ENCODE measurements at regions not wholly inside any gene's neighbourhood (a gene's known extent, or its start where the extent isn't known, plus 50 kb on each side); places are given as distances from the start of the nearest gene placed in this dataset.
A peak's percentile ranks its signal among the peaks of the same experiment; 100 is the strongest.

DNA sequence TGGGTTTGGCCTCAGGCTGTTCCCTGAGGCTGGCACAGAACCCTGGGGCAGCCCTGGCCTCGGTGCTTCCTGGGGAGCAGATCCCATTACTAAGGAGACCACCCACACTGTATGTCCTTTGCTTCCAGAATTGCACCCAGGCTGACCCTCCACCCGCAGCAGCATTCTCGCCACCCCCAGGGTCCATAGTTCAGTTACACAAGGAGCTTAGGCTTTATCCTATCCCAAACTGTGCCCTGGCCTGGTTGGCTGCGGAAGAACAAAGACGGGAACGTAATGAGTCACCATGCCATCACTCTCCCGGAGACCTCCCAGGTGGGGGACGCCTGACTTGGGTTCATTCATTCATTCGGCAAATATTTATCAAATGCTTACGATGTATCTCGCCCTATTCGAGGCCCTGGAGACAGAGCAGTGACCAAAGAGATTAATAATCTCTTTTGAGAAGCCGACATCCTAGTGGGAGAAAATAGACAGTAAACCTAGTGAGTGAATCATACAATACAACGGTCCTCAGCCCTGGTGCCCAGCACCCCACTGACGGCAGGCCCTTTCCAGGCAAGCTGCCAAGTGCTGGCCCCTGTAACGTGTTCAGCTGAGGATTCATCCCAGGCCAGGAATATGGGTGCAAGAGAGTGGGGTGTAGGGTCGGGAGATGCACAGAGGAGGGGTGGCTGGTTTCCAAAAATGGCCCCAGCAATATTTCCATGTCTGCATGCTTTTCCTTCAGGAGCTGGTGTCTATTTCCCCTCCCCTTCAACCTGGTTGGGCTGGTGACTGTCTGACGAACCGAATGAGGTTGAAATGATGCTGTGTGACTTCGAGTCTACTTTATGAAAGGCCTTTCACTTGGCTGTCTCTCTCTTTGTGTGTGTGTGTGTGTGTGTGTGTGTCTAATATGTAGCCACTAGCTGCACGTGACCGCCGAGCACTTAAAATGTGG lies 134.2 kb downstream of the MGAT5B start (continued):
- peak; percentile 93 for TF ChIP-seq HOXB5 (CRISPR knock-in tag; IDR thresholded peaks at IDR 0.05)
- TF ChIP-seq ZFP36 (IDR thresholded peaks at IDR 0.05; ENCODE audit: borderline replicate concordance, partially characterized antibody) = no peak
- TF ChIP-seq, protein P1, sequence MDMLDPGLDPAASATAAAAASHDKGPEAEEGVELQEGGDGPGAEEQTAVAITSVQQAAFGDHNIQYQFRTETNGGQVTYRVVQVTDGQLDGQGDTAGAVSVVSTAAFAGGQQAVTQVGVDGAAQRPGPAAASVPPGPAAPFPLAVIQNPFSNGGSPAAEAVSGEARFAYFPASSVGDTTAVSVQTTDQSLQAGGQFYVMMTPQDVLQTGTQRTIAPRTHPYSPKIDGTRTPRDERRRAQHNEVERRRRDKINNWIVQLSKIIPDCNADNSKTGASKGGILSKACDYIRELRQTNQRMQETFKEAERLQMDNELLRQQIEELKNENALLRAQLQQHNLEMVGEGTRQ (IDR thresholded peaks at IDR 0.05) = peak; percentile 87
- TF ChIP-seq, protein P2, sequence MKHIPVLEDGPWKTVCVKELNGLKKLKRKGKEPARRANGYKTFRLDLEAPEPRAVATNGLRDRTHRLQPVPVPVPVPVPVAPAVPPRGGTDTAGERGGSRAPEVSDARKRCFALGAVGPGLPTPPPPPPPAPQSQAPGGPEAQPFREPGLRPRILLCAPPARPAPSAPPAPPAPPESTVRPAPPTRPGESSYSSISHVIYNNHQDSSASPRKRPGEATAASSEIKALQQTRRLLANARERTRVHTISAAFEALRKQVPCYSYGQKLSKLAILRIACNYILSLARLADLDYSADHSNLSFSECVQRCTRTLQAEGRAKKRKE (CRISPR knock-in tag; IDR thresholded peaks at IDR 0.05; ENCODE audit: low read depth) = no peak
- no peak for TF ChIP-seq POLR2A (IDR thresholded peaks at IDR 0.05; ENCODE audit: low read length)
- TF ChIP-seq, protein P3, sequence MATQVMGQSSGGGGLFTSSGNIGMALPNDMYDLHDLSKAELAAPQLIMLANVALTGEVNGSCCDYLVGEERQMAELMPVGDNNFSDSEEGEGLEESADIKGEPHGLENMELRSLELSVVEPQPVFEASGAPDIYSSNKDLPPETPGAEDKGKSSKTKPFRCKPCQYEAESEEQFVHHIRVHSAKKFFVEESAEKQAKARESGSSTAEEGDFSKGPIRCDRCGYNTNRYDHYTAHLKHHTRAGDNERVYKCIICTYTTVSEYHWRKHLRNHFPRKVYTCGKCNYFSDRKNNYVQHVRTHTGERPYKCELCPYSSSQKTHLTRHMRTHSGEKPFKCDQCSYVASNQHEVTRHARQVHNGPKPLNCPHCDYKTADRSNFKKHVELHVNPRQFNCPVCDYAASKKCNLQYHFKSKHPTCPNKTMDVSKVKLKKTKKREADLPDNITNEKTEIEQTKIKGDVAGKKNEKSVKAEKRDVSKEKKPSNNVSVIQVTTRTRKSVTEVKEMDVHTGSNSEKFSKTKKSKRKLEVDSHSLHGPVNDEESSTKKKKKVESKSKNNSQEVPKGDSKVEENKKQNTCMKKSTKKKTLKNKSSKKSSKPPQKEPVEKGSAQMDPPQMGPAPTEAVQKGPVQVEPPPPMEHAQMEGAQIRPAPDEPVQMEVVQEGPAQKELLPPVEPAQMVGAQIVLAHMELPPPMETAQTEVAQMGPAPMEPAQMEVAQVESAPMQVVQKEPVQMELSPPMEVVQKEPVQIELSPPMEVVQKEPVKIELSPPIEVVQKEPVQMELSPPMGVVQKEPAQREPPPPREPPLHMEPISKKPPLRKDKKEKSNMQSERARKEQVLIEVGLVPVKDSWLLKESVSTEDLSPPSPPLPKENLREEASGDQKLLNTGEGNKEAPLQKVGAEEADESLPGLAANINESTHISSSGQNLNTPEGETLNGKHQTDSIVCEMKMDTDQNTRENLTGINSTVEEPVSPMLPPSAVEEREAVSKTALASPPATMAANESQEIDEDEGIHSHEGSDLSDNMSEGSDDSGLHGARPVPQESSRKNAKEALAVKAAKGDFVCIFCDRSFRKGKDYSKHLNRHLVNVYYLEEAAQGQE (IDR thresholded peaks at IDR 0.05) = no peak
- TF ChIP-seq EP300 (IDR thresholded peaks at IDR 0.05) = peak; percentile 98 to 99
- TF ChIP-seq ZSCAN20 (CRISPR knock-in tag; IDR thresholded peaks at IDR 0.05) = no peak
- TF ChIP-seq, protein P4, sequence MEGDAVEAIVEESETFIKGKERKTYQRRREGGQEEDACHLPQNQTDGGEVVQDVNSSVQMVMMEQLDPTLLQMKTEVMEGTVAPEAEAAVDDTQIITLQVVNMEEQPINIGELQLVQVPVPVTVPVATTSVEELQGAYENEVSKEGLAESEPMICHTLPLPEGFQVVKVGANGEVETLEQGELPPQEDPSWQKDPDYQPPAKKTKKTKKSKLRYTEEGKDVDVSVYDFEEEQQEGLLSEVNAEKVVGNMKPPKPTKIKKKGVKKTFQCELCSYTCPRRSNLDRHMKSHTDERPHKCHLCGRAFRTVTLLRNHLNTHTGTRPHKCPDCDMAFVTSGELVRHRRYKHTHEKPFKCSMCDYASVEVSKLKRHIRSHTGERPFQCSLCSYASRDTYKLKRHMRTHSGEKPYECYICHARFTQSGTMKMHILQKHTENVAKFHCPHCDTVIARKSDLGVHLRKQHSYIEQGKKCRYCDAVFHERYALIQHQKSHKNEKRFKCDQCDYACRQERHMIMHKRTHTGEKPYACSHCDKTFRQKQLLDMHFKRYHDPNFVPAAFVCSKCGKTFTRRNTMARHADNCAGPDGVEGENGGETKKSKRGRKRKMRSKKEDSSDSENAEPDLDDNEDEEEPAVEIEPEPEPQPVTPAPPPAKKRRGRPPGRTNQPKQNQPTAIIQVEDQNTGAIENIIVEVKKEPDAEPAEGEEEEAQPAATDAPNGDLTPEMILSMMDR (IDR thresholded peaks at IDR 0.05) = no peak
- no peak for TF ChIP-seq NPAS2 (CRISPR knock-in tag; IDR thresholded peaks at IDR 0.05; ENCODE audit: borderline replicate concordance)

DNA sequence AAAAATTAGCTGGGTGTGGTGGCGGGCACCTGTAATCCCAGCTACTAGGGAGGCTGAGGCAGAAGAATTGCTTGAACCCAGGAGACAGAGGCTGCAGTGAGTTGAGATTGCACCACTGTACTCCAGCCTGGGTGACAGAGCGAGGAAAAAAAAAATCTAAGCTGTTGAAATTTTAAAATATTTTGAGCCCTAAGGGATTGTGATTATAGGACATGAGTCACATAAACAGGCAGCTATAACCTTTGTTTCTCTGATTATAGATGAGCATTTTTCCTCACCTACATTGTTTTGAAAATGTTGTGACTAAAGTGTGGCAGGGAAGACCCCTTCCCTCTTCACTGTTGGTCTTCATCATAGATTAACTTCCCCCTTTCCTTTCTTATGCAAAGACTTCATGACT lies 135.5 kb downstream of the MGAT5B start:
- ATAC-seq (no peak), DNase-seq (ENCODE audit: low read depth in 1 of 2, low spot score in 1 of 2) (no peak), FAIRE-seq (no peak)
- Histone ChIP-seq H3K9me3 (peaks cover under 1% of the 10 kb centered on the region; the same call in 1 of the 3 replicates), H3K27ac (peak overlapping the region; percentile 75 to 85), H3K4me2 (peak overlapping the region; percentile 57), H3K4me3 (no peak overlapping the region), H3K4me1 (peaks cover 36% of the 10 kb centered on the region)
- ChIA-PET CTCF (interaction anchor here (0.6 to 8.1 kb wide), 11 partner anchors 9 to 306 kb away, joined by 3 to 97 read pairs (median 6); partner anchors contain the start of gene MGAT5B), POLR2A (no interaction called here)
- 89% methylated on average over 2 of the region's 2 CpGs for whole genome bisulfite sequencing (ENCODE audit: missing lambda C conversion rate)
- TF ChIP-seq GATA3 (IDR thresholded peaks at IDR 0.05; ENCODE audit: borderline replicate concordance) (no peak), HDAC2 (IDR thresholded peaks at IDR 0.05) (no peak), ZSCAN20 (CRISPR knock-in tag; IDR thresholded peaks at IDR 0.05) (no peak), EHF (CRISPR knock-in tag; IDR thresholded peaks at IDR 0.05) (no peak), SREBF2 (IDR thresholded peaks at IDR 0.05) (no peak), CEBPB (IDR thresholded peaks at IDR 0.05) (0 out of 4 replicates have a peak, but pooled peaks of 1 of the 2 experiments have one; percentile 6), JUNB (IDR thresholded peaks at IDR 0.05) (peak; percentile 49), FOSL2 (IDR thresholded peaks at IDR 0.05) (no peak), FOSL2 (CRISPR knock-in tag; IDR thresholded peaks at IDR 0.05) (peak; percentile 8; the same call in 1 of the 2 replicates), MAZ (IDR thresholded peaks at IDR 0.05; ENCODE audit: borderline replicate concordance, low read depth, low read length) (no peak), SMC3 (IDR thresholded peaks at IDR 0.05) (no peak), HEYL (CRISPR knock-in tag; IDR thresholded peaks at IDR 0.05) (no peak), PHF8 (IDR thresholded peaks at IDR 0.05; ENCODE audit: borderline replicate concordance, low read depth) (no peak), MAFK (IDR thresholded peaks at IDR 0.05; ENCODE audit: partially characterized antibody) (no peak), NR3C1 (IDR thresholded peaks at IDR 0.05) (no peak), CBX8 (IDR thresholded peaks at IDR 0.05) (no peak), BHLHE40 (IDR thresholded peaks at IDR 0.05; ENCODE audit: low read depth, low read length) (no peak)

Data from A549 (cell line).